ENCODE measurements at regions not wholly inside any gene's neighbourhood (a gene's known extent, or its start where the extent isn't known, plus 50 kb on each side); places are given as distances from the start of the nearest gene placed in this dataset.

- RAD21 ChIA-PET (ENCODE audit: low non-redundant PET in 1 of 2, low total read pairs in 2 of 2, uncharacterized antibody in 2 of 2, unreplicated experiment in 2 of 2), result no interaction called here
- no peak overlapping the region for H3K27ac ChIP-seq (ENCODE audit: low read depth, low read length)
- DNase-seq (ENCODE audit: low read depth, low spot score), result no peak
Measured at GRCh38 chr6:156378853-156379252, 398.3 kb upstream of the ARID1B start.

DNA sequence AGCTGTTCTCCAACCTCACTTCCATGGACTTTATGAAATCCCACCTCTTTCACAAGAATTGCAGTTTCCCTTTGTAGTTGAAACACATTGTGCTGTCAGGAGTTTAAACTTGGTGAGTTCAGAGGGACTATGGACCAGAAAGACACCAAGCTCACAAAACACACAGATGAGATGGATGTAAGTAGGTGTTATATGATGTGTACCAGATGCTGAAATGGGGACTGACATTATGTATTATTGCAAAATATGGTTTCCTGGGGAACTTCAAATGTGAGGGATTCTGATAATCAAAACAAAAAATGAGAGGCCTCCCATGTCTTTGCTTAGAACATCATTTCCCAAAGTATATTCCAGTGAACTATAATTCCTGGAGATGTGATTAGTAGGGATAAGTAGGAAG lies 401.1 kb upstream of the ARID1B start:
- H3K4me1 ChIP-seq (ENCODE audit: control insufficient read depth in 1 of 2, insufficient read depth in 2 of 2, low read length in 2 of 2), result peaks cover 11% of the 10 kb centered on the region in 2 experiments
- no peaks in the 10 kb centered on the region for H3K79me2 ChIP-seq (ENCODE audit: insufficient read depth, low read length)
- no peaks in the 10 kb centered on the region for H3K36me3 ChIP-seq (ENCODE audit: control insufficient read depth in 1 of 2, insufficient read depth in 2 of 2, low read length in 2 of 2)
- no peaks in the 10 kb centered on the region for H3K9me3 ChIP-seq (ENCODE audit: control insufficient read depth in 1 of 2, insufficient read depth in 1 of 2, low read depth in 1 of 2, low read length in 2 of 2)
- ChIA-PET POLR2A (no interaction called here), RAD21 (ENCODE audit: low non-redundant PET in 1 of 2, low total read pairs in 2 of 2, uncharacterized antibody in 2 of 2, unreplicated experiment in 2 of 2) (no interaction called here), CTCF (interaction anchor here (0.5 kb wide), 1 partner anchor 34 kb away, joined by 3 read pairs; no protein-coding TSS in a partner anchor)
- no peak overlapping the region for H2AFZ ChIP-seq (ENCODE audit: low read depth, low read length, poor library complexity, severe bottlenecking)
- no peaks in the 10 kb centered on the region for H3K9me2 ChIP-seq (ENCODE audit: insufficient read depth)
- no peak overlapping the region for H3K4me2 ChIP-seq (ENCODE audit: low read length)
- intact Hi-C loops (cut with micrococcal nuclease), result no loop called here
- no peaks in the 10 kb centered on the region for H3K27me3 ChIP-seq (ENCODE audit: insufficient read depth, low read length)
- DNase-seq (ENCODE audit: low read depth, low spot score) (no peak), ATAC-seq (no peak)
- H3K4me3 ChIP-seq (replicated peaks in 1 of 2; ENCODE audit: low read depth in 1 of 2, low read length in 2 of 2), result no peak overlapping the region
- no peak overlapping the region for H3K9ac ChIP-seq (ENCODE audit: low read length)
- BruUV-seq (replicated peaks), result no TSS peak
- H3K27ac ChIP-seq (ENCODE audit: low read depth, low read length), result no peak overlapping the region
- no peaks in the 10 kb centered on the region for H4K20me1 ChIP-seq (ENCODE audit: insufficient read depth)
- TF ChIP-seq RAD21 (IDR thresholded peaks at IDR 0.05; ENCODE audit: low read depth), result no peak
- TF ChIP-seq MAX (IDR thresholded peaks at IDR 0.05), result no peak
- TF ChIP-seq TCF7L2 (IDR thresholded peaks at IDR 0.05; ENCODE audit: borderline replicate concordance, extremely low read depth, insufficient read depth, insufficient read length), result no peak
- TF ChIP-seq, protein P1, sequence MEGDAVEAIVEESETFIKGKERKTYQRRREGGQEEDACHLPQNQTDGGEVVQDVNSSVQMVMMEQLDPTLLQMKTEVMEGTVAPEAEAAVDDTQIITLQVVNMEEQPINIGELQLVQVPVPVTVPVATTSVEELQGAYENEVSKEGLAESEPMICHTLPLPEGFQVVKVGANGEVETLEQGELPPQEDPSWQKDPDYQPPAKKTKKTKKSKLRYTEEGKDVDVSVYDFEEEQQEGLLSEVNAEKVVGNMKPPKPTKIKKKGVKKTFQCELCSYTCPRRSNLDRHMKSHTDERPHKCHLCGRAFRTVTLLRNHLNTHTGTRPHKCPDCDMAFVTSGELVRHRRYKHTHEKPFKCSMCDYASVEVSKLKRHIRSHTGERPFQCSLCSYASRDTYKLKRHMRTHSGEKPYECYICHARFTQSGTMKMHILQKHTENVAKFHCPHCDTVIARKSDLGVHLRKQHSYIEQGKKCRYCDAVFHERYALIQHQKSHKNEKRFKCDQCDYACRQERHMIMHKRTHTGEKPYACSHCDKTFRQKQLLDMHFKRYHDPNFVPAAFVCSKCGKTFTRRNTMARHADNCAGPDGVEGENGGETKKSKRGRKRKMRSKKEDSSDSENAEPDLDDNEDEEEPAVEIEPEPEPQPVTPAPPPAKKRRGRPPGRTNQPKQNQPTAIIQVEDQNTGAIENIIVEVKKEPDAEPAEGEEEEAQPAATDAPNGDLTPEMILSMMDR (IDR thresholded peaks at IDR 0.05 in 2 of 3, conservative IDR thresholded peaks at IDR 0.05 in 1 of 3; ENCODE audit: borderline replicate concordance in 1 of 3, insufficient read depth in 1 of 3, low read depth in 2 of 3, low read length in 2 of 3), result no peak
- no peak for TF ChIP-seq CEBPB (IDR thresholded peaks at IDR 0.05; ENCODE audit: low read depth)
- no peak for TF ChIP-seq ELF1 (IDR thresholded peaks at IDR 0.05; ENCODE audit: borderline replicate concordance, low read depth)
- no peak for TF ChIP-seq SP1 (IDR thresholded peaks at IDR 0.05; ENCODE audit: low read depth)
- no peak for TF ChIP-seq EZH2 (IDR thresholded peaks at IDR 0.05)
- TF ChIP-seq ZNF274 (IDR thresholded peaks at IDR 0.05; ENCODE audit: low read depth, low read length), result no peak
- TF ChIP-seq YY1 (IDR thresholded peaks at IDR 0.05; ENCODE audit: extremely low read depth, insufficient replicate concordance, low read depth, low read length), result no peak
- TF ChIP-seq POLR2A (IDR thresholded peaks at IDR 0.05; ENCODE audit: borderline replicate concordance, extremely low read depth, insufficient read depth, insufficient read length), result no peak

More at GRCh38 chr6:156378853-156379252, 398.3 kb upstream of the ARID1B start:
- no peak overlapping the region for H3K4me2 ChIP-seq (ENCODE audit: low read length)
- ChIA-PET POLR2A (no interaction called here), CTCF (no interaction called here)
- no peak for TF ChIP-seq CBX3 (IDR thresholded peaks at IDR 0.05; ENCODE audit: low read depth)
- TF ChIP-seq MAX (IDR thresholded peaks at IDR 0.05), result no peak
- TF ChIP-seq, protein P1 (IDR thresholded peaks at IDR 0.05 in 2 of 3, conservative IDR thresholded peaks at IDR 0.05 in 1 of 3; ENCODE audit: borderline replicate concordance in 1 of 3, insufficient read depth in 1 of 3, low read depth in 2 of 3, low read length in 2 of 3), result peak in 1 of 3 experiments; percentile 9; a peak in 1 of 6 replicates
- peak; percentile 20; the same call in 1 of the 2 replicates for TF ChIP-seq RAD21 (IDR thresholded peaks at IDR 0.05; ENCODE audit: low read depth)
- no peak for TF ChIP-seq YY1 (IDR thresholded peaks at IDR 0.05; ENCODE audit: extremely low read depth, insufficient replicate concordance, low read depth, low read length)
- TF ChIP-seq FOSL1 (IDR thresholded peaks at IDR 0.05; ENCODE audit: low read depth), result no peak
- H2AFZ ChIP-seq (ENCODE audit: low read depth, low read length, poor library complexity, severe bottlenecking), result no peak overlapping the region
- H3K79me2 ChIP-seq (ENCODE audit: insufficient read depth, low read length), result no peaks in the 10 kb centered on the region
- H3K9me2 ChIP-seq (ENCODE audit: insufficient read depth), result no peaks in the 10 kb centered on the region
- peaks cover 11% of the 10 kb centered on the region in 2 experiments for H3K4me1 ChIP-seq (ENCODE audit: control insufficient read depth in 1 of 2, insufficient read depth in 2 of 2, low read length in 2 of 2)
- no peaks in the 10 kb centered on the region for H3K9me3 ChIP-seq (ENCODE audit: control insufficient read depth in 1 of 2, insufficient read depth in 1 of 2, low read depth in 1 of 2, low read length in 2 of 2)
- no peak for ATAC-seq
- H3K4me3 ChIP-seq (replicated peaks in 1 of 2; ENCODE audit: low read depth in 1 of 2, low read length in 2 of 2), result no peak overlapping the region
- no peak overlapping the region for H3K9ac ChIP-seq (ENCODE audit: low read length)
- no peaks in the 10 kb centered on the region for H4K20me1 ChIP-seq (ENCODE audit: insufficient read depth)
- no peaks in the 10 kb centered on the region for H3K36me3 ChIP-seq (ENCODE audit: control insufficient read depth in 1 of 2, insufficient read depth in 2 of 2, low read length in 2 of 2)
- BruUV-seq (replicated peaks), result no TSS peak
- intact Hi-C loops (cut with micrococcal nuclease), result no loop called here
- no peaks in the 10 kb centered on the region for H3K27me3 ChIP-seq (ENCODE audit: insufficient read depth, low read length)
